ENCODE measurements at regions not wholly inside any gene's neighbourhood (a gene's known extent, or its start where the extent isn't known, plus 50 kb on each side); places are given as distances from the start of the nearest gene placed in this dataset.

DNA sequence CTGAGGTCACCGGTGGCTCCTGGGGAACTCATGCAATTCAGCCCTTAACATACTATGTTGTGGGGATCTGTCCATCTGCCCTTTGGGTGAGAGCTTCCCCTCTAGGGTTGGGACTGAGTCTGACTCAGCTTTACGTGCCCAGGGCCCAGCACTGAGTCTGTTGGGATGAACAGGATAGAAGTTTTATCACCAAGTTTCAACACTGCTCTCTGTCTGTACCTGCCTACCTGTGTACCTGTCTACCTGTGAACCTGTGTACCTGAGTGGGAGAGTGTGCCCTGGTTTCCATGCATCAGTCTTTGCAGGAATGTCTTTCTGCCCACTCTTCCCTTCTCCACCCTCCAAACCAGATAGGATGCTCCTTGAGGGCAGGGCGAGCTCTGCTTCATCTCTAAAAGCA lies 90.6 kb upstream of the POU3F1 start:
- ChIA-PET CTCF (interaction anchor here (0.8 kb wide), 1 partner anchor 25 kb away, joined by 3 read pairs; no protein-coding TSS in a partner anchor), POLR2A (no interaction called here)
- Histone ChIP-seq H3K4me1 (ENCODE audit: control insufficient read depth, extremely low read depth, insufficient read depth, low read length) (peaks cover 6% of the 10 kb centered on the region), H3K27ac (ENCODE audit: insufficient read depth, low read depth, low read length) (no peak overlapping the region), H2AFZ (ENCODE audit: low read depth, low read length) (no peak overlapping the region), H3K4me2 (ENCODE audit: insufficient read depth, low read length) (no peak overlapping the region), H3K9me1 (replicated peaks; ENCODE audit: control insufficient read depth, extremely low read depth, insufficient read depth, low read length) (no peaks in the 10 kb centered on the region), H3K4me3 (replicated peaks in 1 of 3; ENCODE audit: insufficient read depth in 1 of 3, low read depth in 1 of 3, low read length in 3 of 3) (no peak overlapping the region), H3K79me2 (ENCODE audit: control insufficient read depth, insufficient read depth, low read length) (no peaks in the 10 kb centered on the region), H3K9me3 (replicated peaks; ENCODE audit: control insufficient read depth, insufficient read depth, low read length) (no peaks in the 10 kb centered on the region), H3K36me3 (ENCODE audit: control insufficient read depth in 2 of 2, extremely low read depth in 1 of 2, insufficient read depth in 2 of 2, low read length in 2 of 2) (no peaks in the 10 kb centered on the region), H4K20me1 (replicated peaks; ENCODE audit: control insufficient read depth, extremely low read depth, insufficient read depth, low read length) (no peaks in the 10 kb centered on the region), H3K9ac (replicated peaks; ENCODE audit: extremely low read depth, insufficient read depth, low read length) (no peak overlapping the region), H3K27me3 (ENCODE audit: control insufficient read depth in 2 of 2, insufficient read depth in 2 of 2, low read length in 2 of 2) (peaks cover 5 to 10% of the 10 kb centered on the region in 2 experiments)
- intact Hi-C loops (cut with micrococcal nuclease) = loop anchor here (5.0 kb wide), 1 partner anchor 90 kb away; the partner anchor contains the start of gene POU3F1
- FAIRE-seq = no peak
- TF ChIP-seq POLR2A (IDR thresholded peaks at IDR 0.05; ENCODE audit: low read depth, low read length) (no peak), MYC (IDR thresholded peaks at IDR 0.05; ENCODE audit: low read depth, low read length) (no peak), POLR2AphosphoS5 (IDR thresholded peaks at IDR 0.05; ENCODE audit: insufficient read depth, low read depth, low read length) (no peak), EZH2 (IDR thresholded peaks at IDR 0.05; ENCODE audit: borderline replicate concordance, low read depth, low read length, severe bottlenecking) (no peak), GATA2 (IDR thresholded peaks at IDR 0.05; ENCODE audit: insufficient read depth, insufficient read length, low read depth, low read length) (no peak), FOS (IDR thresholded peaks at IDR 0.05; ENCODE audit: borderline replicate concordance, insufficient read depth, low read length) (no peak), JUN (IDR thresholded peaks at IDR 0.05; ENCODE audit: borderline replicate concordance, insufficient read depth, insufficient read length, low read depth) (no peak)
- TF ChIP-seq, protein P1, sequence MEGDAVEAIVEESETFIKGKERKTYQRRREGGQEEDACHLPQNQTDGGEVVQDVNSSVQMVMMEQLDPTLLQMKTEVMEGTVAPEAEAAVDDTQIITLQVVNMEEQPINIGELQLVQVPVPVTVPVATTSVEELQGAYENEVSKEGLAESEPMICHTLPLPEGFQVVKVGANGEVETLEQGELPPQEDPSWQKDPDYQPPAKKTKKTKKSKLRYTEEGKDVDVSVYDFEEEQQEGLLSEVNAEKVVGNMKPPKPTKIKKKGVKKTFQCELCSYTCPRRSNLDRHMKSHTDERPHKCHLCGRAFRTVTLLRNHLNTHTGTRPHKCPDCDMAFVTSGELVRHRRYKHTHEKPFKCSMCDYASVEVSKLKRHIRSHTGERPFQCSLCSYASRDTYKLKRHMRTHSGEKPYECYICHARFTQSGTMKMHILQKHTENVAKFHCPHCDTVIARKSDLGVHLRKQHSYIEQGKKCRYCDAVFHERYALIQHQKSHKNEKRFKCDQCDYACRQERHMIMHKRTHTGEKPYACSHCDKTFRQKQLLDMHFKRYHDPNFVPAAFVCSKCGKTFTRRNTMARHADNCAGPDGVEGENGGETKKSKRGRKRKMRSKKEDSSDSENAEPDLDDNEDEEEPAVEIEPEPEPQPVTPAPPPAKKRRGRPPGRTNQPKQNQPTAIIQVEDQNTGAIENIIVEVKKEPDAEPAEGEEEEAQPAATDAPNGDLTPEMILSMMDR (IDR thresholded peaks at IDR 0.05; ENCODE audit: extremely low read depth in 1 of 2, insufficient read depth in 1 of 2, low read depth in 1 of 2, low read length in 2 of 2) = no peak
- TF ChIP-seq, protein P2, sequence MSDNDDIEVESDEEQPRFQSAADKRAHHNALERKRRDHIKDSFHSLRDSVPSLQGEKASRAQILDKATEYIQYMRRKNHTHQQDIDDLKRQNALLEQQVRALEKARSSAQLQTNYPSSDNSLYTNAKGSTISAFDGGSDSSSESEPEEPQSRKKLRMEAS (IDR thresholded peaks at IDR 0.05; ENCODE audit: insufficient read depth, insufficient read length) = no peak
- BruUV-seq (replicated peaks) = no TSS peak
- dilution Hi-C loops (cut with MboI; ENCODE audit: extremely low pct_ligation_motif_present, low sequenced_read_pairs) = no loop called here
- no peak for DNase-seq (ENCODE audit: low read depth, low spot score)
